Erythroblast (primary cell): ENCODE measurements at regions not wholly inside any gene's neighbourhood (a gene's known extent, or its start where the extent isn't known, plus 50 kb on each side); places are given as distances from the start of the nearest gene placed in this dataset.
"Not testable (repeated sequence)": the region's sequence is repeated elsewhere in the genome, so short reads cannot be mapped to it uniquely, and the experiment has no call there.

ENCODE experiments used
- DNase-seq, 2 experiments: peaks; one replicate each; lab custom pipeline; 2025; lab: John Stamatoyannopoulos, UW
- GATA1 ChIP-seq: IDR thresholded peaks from 2 replicates; pipeline ENCODE4 v1.6.1; 2011; ENCODE audit warnings: low read depth, mild to moderate bottlenecking, control low read depth, low read length, moderate library complexity
- POLR2A ChIP-seq: IDR thresholded peaks from 2 replicates; pipeline ENCODE4 v1.6.1; 2011; ENCODE audit warnings: mild to moderate bottlenecking, low read length

- DNase-seq = no peak
- TF ChIP-seq GATA1 (no peak), POLR2A (no peak)
Observed at GRCh38 chr3:95797081-95797480, 1017.3 kb upstream of the EPHA6 start.

GRCh38 chr3:95798628-95799027 is 1015.8 kb upstream of the EPHA6 start:
- DNase-seq = no peak
- TF ChIP-seq POLR2A = no peak
- no peak for TF ChIP-seq GATA1

DNA sequence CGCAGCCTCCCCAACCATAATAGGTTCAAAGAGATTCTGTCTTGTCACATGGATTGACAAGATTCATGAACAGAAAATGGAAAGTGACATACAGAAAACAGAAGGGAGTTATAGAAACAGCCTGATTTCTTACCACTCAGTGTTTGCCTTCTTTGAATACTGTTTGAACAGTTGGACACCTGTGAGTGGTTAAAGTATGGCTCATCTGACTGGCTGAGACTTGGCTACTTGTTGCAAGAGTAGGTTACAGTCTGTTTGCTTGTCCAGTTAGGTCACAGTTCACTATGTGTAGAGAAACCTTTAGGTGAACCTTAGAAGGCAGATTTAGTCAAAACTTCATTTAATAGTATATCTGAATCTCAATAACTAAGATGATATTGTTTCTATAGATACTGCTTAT is 1003.9 kb upstream of the EPHA6 start:
- no peak for DNase-seq
- TF ChIP-seq GATA1 (no peak), POLR2A (no peak)

DNA sequence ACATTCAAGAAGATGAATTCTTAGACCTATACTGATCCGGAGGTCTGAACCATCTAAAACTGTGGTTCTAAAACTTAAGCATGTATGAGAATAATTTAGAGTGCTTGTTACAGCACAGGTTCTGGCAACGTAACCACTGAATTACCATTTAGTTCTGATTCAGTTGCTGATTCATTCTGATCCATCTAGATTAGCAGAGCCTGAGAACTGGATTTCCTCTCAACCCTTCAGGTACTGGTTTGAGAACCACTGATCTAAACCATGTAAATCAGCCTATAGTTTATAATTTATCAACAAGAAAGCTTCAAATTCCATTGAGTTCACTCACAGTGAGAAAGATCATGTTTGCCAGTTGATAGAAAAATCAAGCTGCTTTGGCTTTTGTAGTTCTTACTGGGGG is 1001.1 kb upstream of the EPHA6 start:
- no peak for DNase-seq
- TF ChIP-seq POLR2A (no peak), GATA1 (no peak)

GRCh38 chr3:95815828-95816227 is 998.6 kb upstream of the EPHA6 start:
- TF ChIP-seq POLR2A (no peak), GATA1 (no peak)
- DNase-seq = no peak

- TF ChIP-seq POLR2A (no peak), GATA1 (no peak)
- no peak for DNase-seq
Observed at GRCh38 chr3:95826419-95826818, 988.0 kb upstream of the EPHA6 start.

DNA sequence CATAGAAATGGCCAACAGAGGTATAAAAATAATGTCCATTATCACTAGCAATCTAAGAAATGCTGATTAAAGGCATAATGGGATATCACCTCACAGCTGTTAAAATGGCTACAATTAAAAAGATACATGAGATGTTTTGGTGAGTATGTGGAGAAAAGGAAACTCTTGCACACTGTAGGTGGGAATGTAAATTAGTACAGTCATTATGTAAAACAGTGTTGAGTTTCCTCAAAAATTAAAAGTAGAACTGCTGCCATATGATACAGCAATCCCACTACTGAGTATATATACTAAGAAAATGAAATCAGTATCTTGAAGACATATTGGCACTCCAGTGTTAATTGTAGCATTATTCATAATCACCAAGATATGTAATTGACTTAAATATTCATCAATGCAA is 982.2 kb upstream of the EPHA6 start:
- no peak for DNase-seq

GRCh38 chr3:95860628-95861027 is 953.8 kb upstream of the EPHA6 start:
- not testable (repeated sequence) for DNase-seq

More for the DNA sequence above, 982.2 kb upstream of the EPHA6 start:
- no peak for TF ChIP-seq GATA1
- TF ChIP-seq POLR2A = no peak

- DNase-seq = no peak
- TF ChIP-seq POLR2A = no peak
- TF ChIP-seq GATA1 = no peak
Observed at GRCh38 chr3:95883801-95884200, 930.6 kb upstream of the EPHA6 start.

GRCh38 chr3:95886616-95887015 is 927.8 kb upstream of the EPHA6 start:
- TF ChIP-seq GATA1 = no peak
- TF ChIP-seq POLR2A = no peak
- no peak for DNase-seq

GRCh38 chr3:95887114-95887513 is 927.3 kb upstream of the EPHA6 start:
- TF ChIP-seq GATA1 (no peak), POLR2A (no peak)
- no peak for DNase-seq

- TF ChIP-seq GATA1 = no peak
- TF ChIP-seq POLR2A = no peak
- no peak for DNase-seq
Observed at GRCh38 chr3:95894820-95895219, 919.6 kb upstream of the EPHA6 start.

- no peak for DNase-seq
Observed at GRCh38 chr3:95899494-95899893, 914.9 kb upstream of the EPHA6 start.

DNA sequence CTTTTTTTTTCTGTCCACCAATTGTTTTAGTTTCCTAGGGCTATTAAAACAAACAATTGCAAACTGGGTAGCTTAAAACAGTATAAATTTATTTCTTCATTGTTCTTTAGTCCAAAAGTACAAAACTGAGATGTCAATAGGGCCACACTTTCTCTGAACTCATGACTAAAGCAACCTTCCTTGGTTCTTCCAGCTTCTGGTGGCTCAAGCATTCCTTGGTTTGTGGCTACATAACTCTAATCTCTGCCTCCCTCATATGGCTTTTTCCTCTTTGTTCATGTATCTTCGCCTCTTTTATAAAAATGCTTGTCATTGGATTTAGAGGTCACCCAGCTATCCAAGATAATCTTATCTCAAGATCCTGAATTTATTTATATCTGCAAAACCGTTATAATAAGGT is 914.5 kb upstream of the EPHA6 start:
- no peak for TF ChIP-seq GATA1
- TF ChIP-seq POLR2A = no peak
- DNase-seq = no peak

More at GRCh38 chr3:95899494-95899893, 914.9 kb upstream of the EPHA6 start:
- TF ChIP-seq POLR2A (no peak), GATA1 (no peak)

GRCh38 chr3:95901948-95902347 is 912.4 kb upstream of the EPHA6 start:
- DNase-seq = no peak
- TF ChIP-seq GATA1 (no peak), POLR2A (no peak)

DNA sequence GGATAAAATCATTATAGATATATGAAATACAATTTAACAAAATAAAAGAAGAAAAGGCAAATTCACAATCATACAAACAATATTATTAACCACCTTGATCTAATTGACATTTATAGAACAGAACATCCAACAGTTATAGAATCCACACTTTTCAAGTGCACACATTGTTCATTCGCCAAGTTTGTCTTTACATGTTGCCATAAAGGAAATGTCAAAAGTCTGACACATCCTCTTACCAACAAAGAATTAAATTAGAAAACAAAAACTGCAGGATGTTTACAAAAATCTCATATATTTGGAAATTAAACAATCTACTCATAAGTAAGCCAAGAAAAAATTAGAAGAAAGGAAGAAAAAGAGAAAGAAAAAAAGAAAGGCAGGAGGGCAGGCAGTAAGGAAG is 909.2 kb upstream of the EPHA6 start:
- no peak for DNase-seq
- no peak for TF ChIP-seq POLR2A
- TF ChIP-seq GATA1 = no peak

GRCh38 chr3:95911767-95912166 is 902.6 kb upstream of the EPHA6 start:
- no peak for TF ChIP-seq GATA1
- TF ChIP-seq POLR2A = no peak
- no peak for DNase-seq
